Left lung (tissue), 4 donors: ENCODE measurements at regions not wholly inside any gene's neighbourhood (a gene's known extent, or its start where the extent isn't known, plus 50 kb on each side); places are given as distances from the start of the nearest gene placed in this dataset.

Experiments used
- ATAC-seq: fragments of 200-7000 bp; cut with Tn5 transposase; one replicate; pipeline ENCODE4 v1.9.1; 2020; ENCODE audit warnings: moderate library complexity
- DNase-seq, 4 donors: peaks; one replicate each; pipeline ENCODE4 v3.0.0-alpha.2; 2013 to 2020
- H3K27ac ChIP-seq, 2 donors: fragments of 200-600 bp; sonication (generic) in 1 of 2; one replicate each; pipeline versions ENCODE4 v1.5.0 to v1.8.0; 2020 to 2021
- H3K27me3 ChIP-seq, 2 donors: fragments of 200-600 bp; sonication (generic) in 1 of 2; one replicate each; pipeline versions ENCODE4 v1.5.0 to v1.8.0; 2020 to 2021
- H3K36me3 ChIP-seq, 2 donors: fragments of 200-600 bp; sonication (generic) in 1 of 2; one replicate each; pipeline versions ENCODE4 v1.5.0 to v1.8.0; 2020 to 2021
- H3K4me1 ChIP-seq, 2 donors: fragments of 200-600 bp; one replicate each; pipeline ENCODE4 v1.8.0; 2021
- H3K4me3 ChIP-seq, 2 donors: fragments of 200-600 bp; sonication (generic) in 1 of 2; one replicate each; pipeline versions ENCODE4 v1.5.0 to v1.8.0; 2020 to 2021; ENCODE audit warnings: mild to moderate bottlenecking in 1 of 2
- H3K9me3 ChIP-seq, 2 donors: fragments of 200-600 bp; sonication (generic) in 1 of 2; one replicate each; pipeline versions ENCODE4 v1.5.0 to v1.8.0; 2020 to 2021
- CTCF ChIP-seq, 2 donors: fragments of 200-600 bp; sonication (generic) in 1 of 2; IDR thresholded peaks; one replicate each; pipeline versions ENCODE4 v1.5.0 to v1.8.0; 2021; ENCODE audit warnings: antibody characterized with exemption in 2 of 2
- intact Hi-C, 2 donors: fragments of 100-400 bp; cut with DNase I; formaldehyde crosslinking; loops; one replicate each; pipeline versions ENCODE4 v1.11.2 to v1.14.2; 2022
- donor health status: DM: no; HTN: yes; CAD: no.
- donor health status: DM: no; HTN: no; CAD: no.

GRCh38 chr2:14552818-14553217, 79.7 kb upstream of the LRATD1 start:
- DNase-seq, result no peak
- no peaks in the 10 kb centered on the region for H3K4me1 ChIP-seq
- TF ChIP-seq CTCF (IDR thresholded peaks at IDR 0.05), result no peak
- no peaks in the 10 kb centered on the region for H3K36me3 ChIP-seq
- H3K27me3 ChIP-seq, result no peaks in the 10 kb centered on the region
- no peak overlapping the region for H3K27ac ChIP-seq
- intact Hi-C loops, result no loop called here
- ATAC-seq, result no peak
- no peaks in the 10 kb centered on the region for H3K9me3 ChIP-seq
- H3K4me3 ChIP-seq, result no peak overlapping the region

- no peak overlapping the region for H3K27ac ChIP-seq
- H3K9me3 ChIP-seq, result peaks cover 0 to 4% of the 10 kb centered on the region in 2 donors
- intact Hi-C loops, result no loop called here
- H3K4me3 ChIP-seq, result no peak overlapping the region
- H3K4me1 ChIP-seq, result no peaks in the 10 kb centered on the region
- TF ChIP-seq CTCF (IDR thresholded peaks at IDR 0.05), result no peak
- H3K36me3 ChIP-seq, result no peaks in the 10 kb centered on the region
- ATAC-seq (no peak), DNase-seq (no peak)
- no peaks in the 10 kb centered on the region for H3K27me3 ChIP-seq
These were observed 77.5 kb upstream of the LRATD1 start for GRCh38 chr2:14554849-14555545.

GRCh38 chr2:14557111-14557510, 75.4 kb upstream of the LRATD1 start:
- Histone ChIP-seq H3K27me3 (no peaks in the 10 kb centered on the region), H3K27ac (no peak overlapping the region), H3K9me3 (peaks cover 0 to 4% of the 10 kb centered on the region in 2 donors), H3K4me1 (no peaks in the 10 kb centered on the region), H3K4me3 (no peak overlapping the region), H3K36me3 (no peaks in the 10 kb centered on the region)
- intact Hi-C loops, result no loop called here
- TF ChIP-seq CTCF (IDR thresholded peaks at IDR 0.05), result no peak
- no peak for DNase-seq
- no peak for ATAC-seq

DNA sequence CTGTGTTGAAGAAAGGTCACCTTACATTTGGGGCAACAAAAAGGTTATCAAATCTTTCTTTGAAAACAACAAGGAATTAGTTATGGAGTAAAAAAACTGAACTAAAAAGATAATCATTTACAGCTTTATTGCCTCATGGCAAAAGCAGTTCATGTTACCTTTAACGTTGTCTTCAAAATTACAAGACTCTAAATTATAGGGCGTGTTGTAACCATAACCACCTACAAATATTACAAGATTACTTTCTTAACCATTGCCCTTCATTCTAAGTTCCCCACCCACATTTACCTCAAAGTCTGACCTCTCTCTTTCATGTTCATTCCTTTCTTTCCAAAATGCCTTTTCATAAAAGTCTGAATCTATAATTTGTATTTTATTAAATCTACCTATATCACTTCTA, 74.6 kb upstream of the LRATD1 start:
- intact Hi-C loops, result no loop called here
- no peak for ATAC-seq
- Histone ChIP-seq H3K27me3 (no peaks in the 10 kb centered on the region), H3K27ac (no peak overlapping the region), H3K4me1 (no peaks in the 10 kb centered on the region), H3K4me3 (no peak overlapping the region), H3K36me3 (no peaks in the 10 kb centered on the region), H3K9me3 (peaks cover 0 to 4% of the 10 kb centered on the region in 2 donors)
- DNase-seq, result no peak
- TF ChIP-seq CTCF (IDR thresholded peaks at IDR 0.05), result no peak

DNA sequence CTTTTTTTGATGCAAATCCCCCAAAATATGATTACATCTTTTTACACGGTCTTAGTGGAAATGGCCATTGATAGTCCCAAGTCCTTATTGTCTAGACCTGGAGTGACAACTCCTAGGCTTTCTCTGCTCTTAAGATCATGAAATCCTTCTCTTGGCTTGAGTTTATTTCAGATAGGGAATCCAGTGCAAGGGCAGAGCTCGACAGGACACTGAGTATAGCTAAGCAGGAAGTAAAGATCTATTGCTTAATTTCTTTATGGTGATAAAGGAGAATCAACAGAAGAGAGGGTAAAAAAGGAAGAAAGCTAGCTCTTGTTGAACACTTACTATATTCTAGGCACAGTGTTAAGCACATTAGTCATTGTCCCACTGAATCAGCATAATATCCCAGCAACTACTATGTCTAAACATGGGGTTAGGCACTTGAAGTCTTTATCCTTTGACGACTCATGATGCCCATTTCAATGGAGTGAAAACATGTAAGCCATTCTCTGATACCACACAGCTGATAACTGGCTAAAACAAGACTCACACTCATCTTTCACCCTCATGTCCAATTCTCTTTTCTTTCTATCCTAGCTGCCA, 74.1 kb upstream of the LRATD1 start:
- Histone ChIP-seq H3K4me3 (no peak overlapping the region), H3K36me3 (no peaks in the 10 kb centered on the region), H3K4me1 (no peaks in the 10 kb centered on the region), H3K9me3 (peaks cover 0 to 4% of the 10 kb centered on the region in 2 donors), H3K27me3 (no peaks in the 10 kb centered on the region), H3K27ac (no peak overlapping the region)
- intact Hi-C loops, result no loop called here
- DNase-seq (no peak), ATAC-seq (no peak)
- TF ChIP-seq CTCF (IDR thresholded peaks at IDR 0.05), result no peak
